ENCODE measurements at regions not wholly inside any gene's neighbourhood (a gene's known extent, or its start where the extent isn't known, plus 50 kb on each side); places are given as distances from the start of the nearest gene placed in this dataset.

DNA sequence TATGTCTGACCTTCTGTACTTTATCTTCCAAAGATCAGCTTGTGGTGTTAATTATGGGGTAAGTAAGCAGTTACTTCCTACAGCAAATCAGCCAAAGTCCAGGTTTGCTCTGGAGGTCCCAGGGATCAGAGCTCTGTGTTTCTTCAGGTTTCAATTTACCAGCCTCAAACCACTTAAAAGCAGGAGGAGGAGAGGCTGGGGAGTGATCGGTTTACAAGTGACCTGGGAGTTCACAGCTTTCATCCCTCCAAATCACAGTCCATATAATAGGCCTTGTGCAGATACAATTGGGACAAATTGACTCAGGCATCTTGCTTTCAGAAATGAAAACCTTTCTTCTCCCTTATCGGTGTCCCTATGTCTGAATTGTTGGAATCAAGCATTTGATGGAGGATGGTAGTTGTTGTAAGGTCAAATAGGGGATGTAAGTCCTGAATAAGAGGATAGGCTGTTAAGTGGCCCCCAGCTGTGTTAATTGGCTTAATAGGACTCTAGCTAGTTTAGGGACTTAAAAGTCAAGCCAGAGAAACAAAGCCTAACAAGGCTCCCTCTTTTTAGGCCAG, 188.0 kb upstream of the NT5C1B start:
- TF ChIP-seq NFIC (IDR thresholded peaks at IDR 0.05): no peak
- TF ChIP-seq, protein P1, sequence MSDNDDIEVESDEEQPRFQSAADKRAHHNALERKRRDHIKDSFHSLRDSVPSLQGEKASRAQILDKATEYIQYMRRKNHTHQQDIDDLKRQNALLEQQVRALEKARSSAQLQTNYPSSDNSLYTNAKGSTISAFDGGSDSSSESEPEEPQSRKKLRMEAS (IDR thresholded peaks at IDR 0.05): no peak
- no peak for TF ChIP-seq CREB1 (IDR thresholded peaks at IDR 0.05; ENCODE audit: low read depth)
- TF ChIP-seq, protein P2, sequence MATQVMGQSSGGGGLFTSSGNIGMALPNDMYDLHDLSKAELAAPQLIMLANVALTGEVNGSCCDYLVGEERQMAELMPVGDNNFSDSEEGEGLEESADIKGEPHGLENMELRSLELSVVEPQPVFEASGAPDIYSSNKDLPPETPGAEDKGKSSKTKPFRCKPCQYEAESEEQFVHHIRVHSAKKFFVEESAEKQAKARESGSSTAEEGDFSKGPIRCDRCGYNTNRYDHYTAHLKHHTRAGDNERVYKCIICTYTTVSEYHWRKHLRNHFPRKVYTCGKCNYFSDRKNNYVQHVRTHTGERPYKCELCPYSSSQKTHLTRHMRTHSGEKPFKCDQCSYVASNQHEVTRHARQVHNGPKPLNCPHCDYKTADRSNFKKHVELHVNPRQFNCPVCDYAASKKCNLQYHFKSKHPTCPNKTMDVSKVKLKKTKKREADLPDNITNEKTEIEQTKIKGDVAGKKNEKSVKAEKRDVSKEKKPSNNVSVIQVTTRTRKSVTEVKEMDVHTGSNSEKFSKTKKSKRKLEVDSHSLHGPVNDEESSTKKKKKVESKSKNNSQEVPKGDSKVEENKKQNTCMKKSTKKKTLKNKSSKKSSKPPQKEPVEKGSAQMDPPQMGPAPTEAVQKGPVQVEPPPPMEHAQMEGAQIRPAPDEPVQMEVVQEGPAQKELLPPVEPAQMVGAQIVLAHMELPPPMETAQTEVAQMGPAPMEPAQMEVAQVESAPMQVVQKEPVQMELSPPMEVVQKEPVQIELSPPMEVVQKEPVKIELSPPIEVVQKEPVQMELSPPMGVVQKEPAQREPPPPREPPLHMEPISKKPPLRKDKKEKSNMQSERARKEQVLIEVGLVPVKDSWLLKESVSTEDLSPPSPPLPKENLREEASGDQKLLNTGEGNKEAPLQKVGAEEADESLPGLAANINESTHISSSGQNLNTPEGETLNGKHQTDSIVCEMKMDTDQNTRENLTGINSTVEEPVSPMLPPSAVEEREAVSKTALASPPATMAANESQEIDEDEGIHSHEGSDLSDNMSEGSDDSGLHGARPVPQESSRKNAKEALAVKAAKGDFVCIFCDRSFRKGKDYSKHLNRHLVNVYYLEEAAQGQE (IDR thresholded peaks at IDR 0.05; ENCODE audit: low read depth): no peak
- no peak for TF ChIP-seq ZBTB7A (IDR thresholded peaks at IDR 0.05; ENCODE audit: low read depth)
- TF ChIP-seq TAF1 (IDR thresholded peaks at IDR 0.05; ENCODE audit: low read depth): no peak
- no peak for TF ChIP-seq FOXM1 (IDR thresholded peaks at IDR 0.05; ENCODE audit: borderline replicate concordance, low read depth)
- TF ChIP-seq TEAD4 (IDR thresholded peaks at IDR 0.05): no peak
- no peak for TF ChIP-seq EP300 (IDR thresholded peaks at IDR 0.05; ENCODE audit: borderline replicate concordance)
- TF ChIP-seq CEBPB (IDR thresholded peaks at IDR 0.05): no peak
- no peak for TF ChIP-seq RAD21 (IDR thresholded peaks at IDR 0.05; ENCODE audit: low read depth)
- no peak for TF ChIP-seq EGR1 (IDR thresholded peaks at IDR 0.05)
